ENCODE measurements at regions not wholly inside any gene's neighbourhood (a gene's known extent, or its start where the extent isn't known, plus 50 kb on each side); places are given as distances from the start of the nearest gene placed in this dataset.

GRCh38 chr1:5637171-5637570, 355.1 kb downstream of the NPHP4 start:
- Histone ChIP-seq H3K27ac (ENCODE audit: low read length) (no peak overlapping the region), H3K27me3 (ENCODE audit: low read length) (no peaks in the 10 kb centered on the region), H3K9ac (ENCODE audit: low read length) (no peak overlapping the region), H3K36me3 (ENCODE audit: insufficient read depth, low read length) (no peaks in the 10 kb centered on the region), H3K4me1 (ENCODE audit: low read length) (no peaks in the 10 kb centered on the region), H3K4me3 (ENCODE audit: low read length) (no peak overlapping the region), H3K79me2 (ENCODE audit: low read length) (no peaks in the 10 kb centered on the region), H2AFZ (ENCODE audit: low read length) (no peak overlapping the region), H3K4me2 (ENCODE audit: low read depth, low read length, poor library complexity, severe bottlenecking) (no peak overlapping the region), H3K9me3 (ENCODE audit: low read length) (no peaks in the 10 kb centered on the region), H3K9me2 (replicated peaks; ENCODE audit: insufficient read depth, low read length) (no peaks in the 10 kb centered on the region), H4K20me1 (ENCODE audit: insufficient read depth, low read depth, low read length) (no peaks in the 10 kb centered on the region)
- peak; percentile 68 for DNase-seq

- Histone ChIP-seq H3K36me3 (ENCODE audit: insufficient read depth, low read length) (no peaks in the 10 kb centered on the region), H3K27me3 (ENCODE audit: low read length) (no peaks in the 10 kb centered on the region), H3K9ac (ENCODE audit: low read length) (no peak overlapping the region), H3K4me1 (ENCODE audit: low read length) (no peaks in the 10 kb centered on the region), H3K9me3 (ENCODE audit: low read length) (no peaks in the 10 kb centered on the region), H2AFZ (ENCODE audit: low read length) (no peak overlapping the region), H3K4me3 (ENCODE audit: low read length) (no peak overlapping the region), H3K9me2 (replicated peaks; ENCODE audit: insufficient read depth, low read length) (no peaks in the 10 kb centered on the region), H3K79me2 (ENCODE audit: low read length) (no peaks in the 10 kb centered on the region), H3K27ac (ENCODE audit: low read length) (no peak overlapping the region), H4K20me1 (ENCODE audit: insufficient read depth, low read depth, low read length) (no peaks in the 10 kb centered on the region), H3K4me2 (ENCODE audit: low read depth, low read length, poor library complexity, severe bottlenecking) (no peak overlapping the region)
- DNase-seq, result no peak
Measured at GRCh38 chr1:5634893-5635292, 357.3 kb downstream of the NPHP4 start.

- Histone ChIP-seq H3K79me2 (ENCODE audit: low read length) (no peaks in the 10 kb centered on the region), H3K9me3 (ENCODE audit: low read length) (no peaks in the 10 kb centered on the region), H3K4me3 (ENCODE audit: low read length) (no peak overlapping the region), H3K27ac (ENCODE audit: low read length) (no peak overlapping the region), H3K4me1 (ENCODE audit: low read length) (no peaks in the 10 kb centered on the region), H3K9ac (ENCODE audit: low read length) (no peak overlapping the region), H4K20me1 (ENCODE audit: insufficient read depth, low read depth, low read length) (no peaks in the 10 kb centered on the region), H2AFZ (ENCODE audit: low read length) (no peak overlapping the region), H3K27me3 (ENCODE audit: low read length) (no peaks in the 10 kb centered on the region), H3K9me2 (replicated peaks; ENCODE audit: insufficient read depth, low read length) (no peaks in the 10 kb centered on the region), H3K4me2 (ENCODE audit: low read depth, low read length, poor library complexity, severe bottlenecking) (no peak overlapping the region), H3K36me3 (ENCODE audit: insufficient read depth, low read length) (no peaks in the 10 kb centered on the region)
- DNase-seq, result no peak
Measured at GRCh38 chr1:5632814-5633213, 359.4 kb downstream of the NPHP4 start.

GRCh38 chr1:5632224-5632623, 360.0 kb downstream of the NPHP4 start:
- H3K27me3 ChIP-seq (ENCODE audit: low read length), result no peaks in the 10 kb centered on the region
- no peaks in the 10 kb centered on the region for H4K20me1 ChIP-seq (ENCODE audit: insufficient read depth, low read depth, low read length)
- no peaks in the 10 kb centered on the region for H3K9me3 ChIP-seq (ENCODE audit: low read length)
- no peak overlapping the region for H2AFZ ChIP-seq (ENCODE audit: low read length)
- H3K4me2 ChIP-seq (ENCODE audit: low read depth, low read length, poor library complexity, severe bottlenecking), result no peak overlapping the region
- H3K9ac ChIP-seq (ENCODE audit: low read length), result no peak overlapping the region
- no peaks in the 10 kb centered on the region for H3K4me1 ChIP-seq (ENCODE audit: low read length)
- no peaks in the 10 kb centered on the region for H3K9me2 ChIP-seq (replicated peaks; ENCODE audit: insufficient read depth, low read length)
- no peaks in the 10 kb centered on the region for H3K79me2 ChIP-seq (ENCODE audit: low read length)
- no peak overlapping the region for H3K27ac ChIP-seq (ENCODE audit: low read length)
- no peak overlapping the region for H3K4me3 ChIP-seq (ENCODE audit: low read length)
- no peak for DNase-seq
- H3K36me3 ChIP-seq (ENCODE audit: insufficient read depth, low read length), result no peaks in the 10 kb centered on the region

DNA sequence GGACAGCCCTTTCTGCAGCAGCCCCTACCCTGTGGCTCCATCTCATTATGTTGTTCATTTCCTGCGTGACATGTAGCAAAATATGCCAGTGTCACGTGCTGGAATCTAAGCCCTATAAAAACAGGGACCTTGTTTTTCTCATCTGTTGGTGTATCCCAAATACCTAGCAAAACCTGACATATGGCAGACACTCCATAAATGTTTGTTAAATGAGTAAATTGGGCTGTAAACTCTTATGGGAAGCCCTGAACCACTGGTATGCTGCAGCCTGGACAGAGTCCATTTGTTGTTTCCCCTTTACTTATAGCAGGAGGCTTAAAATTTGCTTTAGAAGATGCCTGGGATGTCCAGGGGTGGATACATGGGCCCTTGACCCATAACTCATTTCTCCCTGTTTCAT, 363.8 kb downstream of the NPHP4 start:
- Histone ChIP-seq H3K4me3 (ENCODE audit: low read length) (no peak overlapping the region), H3K4me2 (ENCODE audit: low read depth, low read length, poor library complexity, severe bottlenecking) (no peak overlapping the region), H3K9ac (ENCODE audit: low read length) (no peak overlapping the region), H2AFZ (ENCODE audit: low read length) (no peak overlapping the region), H4K20me1 (ENCODE audit: insufficient read depth, low read depth, low read length) (no peaks in the 10 kb centered on the region), H3K27ac (ENCODE audit: low read length) (no peak overlapping the region), H3K36me3 (ENCODE audit: insufficient read depth, low read length) (no peaks in the 10 kb centered on the region), H3K4me1 (ENCODE audit: low read length) (no peaks in the 10 kb centered on the region), H3K9me3 (ENCODE audit: low read length) (no peaks in the 10 kb centered on the region), H3K79me2 (ENCODE audit: low read length) (no peaks in the 10 kb centered on the region), H3K9me2 (replicated peaks; ENCODE audit: insufficient read depth, low read length) (no peaks in the 10 kb centered on the region), H3K27me3 (ENCODE audit: low read length) (no peaks in the 10 kb centered on the region)
- no peak for DNase-seq

GRCh38 chr1:5623399-5623798, 368.8 kb downstream of the NPHP4 start:
- Histone ChIP-seq H3K9me2 (replicated peaks; ENCODE audit: insufficient read depth, low read length) (no peaks in the 10 kb centered on the region), H3K4me2 (ENCODE audit: low read depth, low read length, poor library complexity, severe bottlenecking) (no peak overlapping the region), H3K36me3 (ENCODE audit: insufficient read depth, low read length) (no peaks in the 10 kb centered on the region), H3K4me1 (ENCODE audit: low read length) (no peaks in the 10 kb centered on the region), H3K79me2 (ENCODE audit: low read length) (no peaks in the 10 kb centered on the region), H4K20me1 (ENCODE audit: insufficient read depth, low read depth, low read length) (no peaks in the 10 kb centered on the region), H3K27me3 (ENCODE audit: low read length) (no peaks in the 10 kb centered on the region), H2AFZ (ENCODE audit: low read length) (no peak overlapping the region), H3K4me3 (ENCODE audit: low read length) (no peak overlapping the region), H3K27ac (ENCODE audit: low read length) (no peak overlapping the region), H3K9ac (ENCODE audit: low read length) (no peak overlapping the region), H3K9me3 (ENCODE audit: low read length) (no peaks in the 10 kb centered on the region)
- DNase-seq, result no peak

DNA sequence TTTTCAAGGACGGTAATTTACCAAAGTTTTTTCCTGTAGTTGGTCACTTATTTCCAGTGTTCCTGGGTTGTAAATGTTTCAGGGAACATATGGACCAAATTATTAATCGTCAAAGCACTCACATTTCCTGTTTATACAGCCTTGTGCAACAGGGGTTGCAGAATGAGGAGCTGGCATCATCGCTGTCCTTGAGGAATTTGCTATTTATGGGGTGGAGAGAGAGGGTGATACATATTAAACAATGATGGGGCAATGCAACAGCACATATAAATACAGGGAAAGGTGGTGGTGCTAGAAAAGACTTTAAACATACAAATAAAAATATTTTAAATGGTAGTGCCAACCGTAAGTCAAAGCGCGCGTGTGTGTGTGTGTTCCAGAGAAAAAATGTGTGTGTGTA, 369.8 kb downstream of the NPHP4 start:
- no peak for DNase-seq
- Histone ChIP-seq H3K4me3 (ENCODE audit: low read length) (no peak overlapping the region), H3K9me2 (replicated peaks; ENCODE audit: insufficient read depth, low read length) (no peaks in the 10 kb centered on the region), H3K27me3 (ENCODE audit: low read length) (no peaks in the 10 kb centered on the region), H3K9me3 (ENCODE audit: low read length) (no peaks in the 10 kb centered on the region), H3K4me1 (ENCODE audit: low read length) (no peaks in the 10 kb centered on the region), H3K4me2 (ENCODE audit: low read depth, low read length, poor library complexity, severe bottlenecking) (no peak overlapping the region), H3K27ac (ENCODE audit: low read length) (no peak overlapping the region), H4K20me1 (ENCODE audit: insufficient read depth, low read depth, low read length) (no peaks in the 10 kb centered on the region), H3K79me2 (ENCODE audit: low read length) (no peaks in the 10 kb centered on the region), H2AFZ (ENCODE audit: low read length) (no peak overlapping the region), H3K9ac (ENCODE audit: low read length) (no peak overlapping the region), H3K36me3 (ENCODE audit: insufficient read depth, low read length) (no peaks in the 10 kb centered on the region)

DNA sequence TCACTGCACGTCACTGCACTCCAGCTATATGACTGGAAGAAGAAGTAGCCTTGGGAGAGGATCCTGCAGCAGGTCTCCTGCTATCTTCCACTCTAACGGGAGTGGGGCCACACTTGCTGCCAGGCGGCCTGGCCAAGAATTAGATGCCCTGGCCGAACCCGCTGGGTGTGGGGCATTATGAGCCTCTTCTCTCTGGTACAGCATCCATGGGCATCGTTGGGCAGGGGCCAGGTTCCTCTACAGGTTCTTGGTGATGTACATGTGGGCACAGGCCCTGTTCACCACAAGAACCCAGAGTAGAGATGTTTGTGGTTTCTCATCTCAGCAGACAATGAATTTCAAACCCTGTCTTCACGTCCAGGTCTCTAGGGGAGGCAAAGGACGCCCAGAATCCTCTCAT, 370.5 kb downstream of the NPHP4 start:
- Histone ChIP-seq H3K9me3 (ENCODE audit: low read length) (no peaks in the 10 kb centered on the region), H2AFZ (ENCODE audit: low read length) (no peak overlapping the region), H3K4me3 (ENCODE audit: low read length) (no peak overlapping the region), H3K4me2 (ENCODE audit: low read depth, low read length, poor library complexity, severe bottlenecking) (no peak overlapping the region), H3K36me3 (ENCODE audit: insufficient read depth, low read length) (no peaks in the 10 kb centered on the region), H3K9ac (ENCODE audit: low read length) (no peak overlapping the region), H3K79me2 (ENCODE audit: low read length) (no peaks in the 10 kb centered on the region), H3K27me3 (ENCODE audit: low read length) (no peaks in the 10 kb centered on the region), H4K20me1 (ENCODE audit: insufficient read depth, low read depth, low read length) (no peaks in the 10 kb centered on the region), H3K4me1 (ENCODE audit: low read length) (no peaks in the 10 kb centered on the region), H3K27ac (ENCODE audit: low read length) (no peak overlapping the region), H3K9me2 (replicated peaks; ENCODE audit: insufficient read depth, low read length) (no peaks in the 10 kb centered on the region)
- DNase-seq, result no peak

GRCh38 chr1:5620997-5621396, 371.2 kb downstream of the NPHP4 start:
- Histone ChIP-seq H3K9ac (ENCODE audit: low read length) (no peak overlapping the region), H3K4me2 (ENCODE audit: low read depth, low read length, poor library complexity, severe bottlenecking) (no peak overlapping the region), H3K4me3 (ENCODE audit: low read length) (no peak overlapping the region), H4K20me1 (ENCODE audit: insufficient read depth, low read depth, low read length) (no peaks in the 10 kb centered on the region), H3K9me3 (ENCODE audit: low read length) (no peaks in the 10 kb centered on the region), H3K4me1 (ENCODE audit: low read length) (no peaks in the 10 kb centered on the region), H3K27ac (ENCODE audit: low read length) (no peak overlapping the region), H3K27me3 (ENCODE audit: low read length) (no peaks in the 10 kb centered on the region), H3K9me2 (replicated peaks; ENCODE audit: insufficient read depth, low read length) (no peaks in the 10 kb centered on the region), H3K79me2 (ENCODE audit: low read length) (no peaks in the 10 kb centered on the region), H2AFZ (ENCODE audit: low read length) (no peak overlapping the region), H3K36me3 (ENCODE audit: insufficient read depth, low read length) (no peaks in the 10 kb centered on the region)
- DNase-seq, result no peak

All from Karpas-422 (cell line).